OCI-LY1 (cell line): ENCODE measurements at regions not wholly inside any gene's neighbourhood (a gene's known extent, or its start where the extent isn't known, plus 50 kb on each side); places are given as distances from the start of the nearest gene placed in this dataset.

Experiments
- H2AFZ ChIP-seq: fragments of 200-600 bp; sonication (generic), shearing (Covaris generic); 2 replicates; pipeline ENCODE4 v1.6.0; 2014; ENCODE audit warnings: antibody characterized with exemption, mild to moderate bottlenecking, low read length
- H3F3A ChIP-seq: fragments of 200-600 bp; sonication (generic), shearing (Covaris generic); 2 replicates; pipeline ENCODE4 v1.6.0; 2014; ENCODE audit warnings: mild to moderate bottlenecking, antibody characterized with exemption, low read length, moderate library complexity; ENCODE audit not compliant: insufficient read depth
- H3K27ac ChIP-seq: fragments of 200-600 bp; sonication (generic); 2 replicates; pipeline ENCODE4 v1.5.1; 2014; ENCODE audit warnings: low read length, mixed run types, mild to moderate bottlenecking, low read depth; ENCODE audit not compliant: poor library complexity, severe bottlenecking
- H3K27me3 ChIP-seq: fragments of 200-600 bp; sonication (generic); 2 replicates; pipeline ENCODE4 v1.6.0; 2014; ENCODE audit warnings: antibody characterized with exemption, mild to moderate bottlenecking, low read length, moderate library complexity; ENCODE audit not compliant: insufficient read depth
- H3K36me3 ChIP-seq: fragments of 200-600 bp; sonication (generic); 2 replicates; pipeline ENCODE4 v1.6.1; 2014; ENCODE audit warnings: mild to moderate bottlenecking, antibody characterized with exemption, low read length, moderate library complexity, mixed read lengths; ENCODE audit not compliant: insufficient read depth
- H3K4me1 ChIP-seq: fragments of 200-600 bp; sonication (generic); 2 replicates; pipeline ENCODE4 v1.5.1; 2014; ENCODE audit warnings: mild to moderate bottlenecking, low read length, moderate library complexity; ENCODE audit not compliant: insufficient read depth, severe bottlenecking
- H3K4me2 ChIP-seq: fragments of 200-600 bp; sonication (generic), shearing (Covaris generic); 2 replicates; pipeline ENCODE4 v1.6.1; 2014; ENCODE audit warnings: low read length
- H3K4me3 ChIP-seq: fragments of 200-600 bp; sonication (generic); 2 replicates; pipeline ENCODE4 v1.5.1; 2014; ENCODE audit warnings: low read length, low read depth, mild to moderate bottlenecking, mixed read lengths; ENCODE audit not compliant: poor library complexity, severe bottlenecking
- H3K79me2 ChIP-seq: fragments of 200-600 bp; shearing (Covaris generic); 2 replicates; pipeline ENCODE4 v1.6.1; 2016; ENCODE audit warnings: mixed run types, low read length, mixed read lengths; ENCODE audit not compliant: insufficient read depth
- H3K9ac ChIP-seq: fragments of 200-600 bp; sonication (generic), shearing (Covaris generic); 2 replicates; pipeline ENCODE4 v1.6.1; 2014; ENCODE audit warnings: mild to moderate bottlenecking, low read length, mixed read lengths
- H3K9me2 ChIP-seq: fragments of 200-600 bp; sonication (generic), shearing (Covaris generic); 2 replicates; pipeline ENCODE4 v1.6.1; 2014; ENCODE audit warnings: low read depth, mild to moderate bottlenecking, low read length, mixed read lengths
- H3K9me3 ChIP-seq: fragments of 200-600 bp; shearing (Covaris generic); 2 replicates; pipeline ENCODE4 v1.6.1; 2014; ENCODE audit warnings: low read length, mixed read lengths
- H4K20me1 ChIP-seq: fragments of 200-600 bp; sonication (generic), shearing (Covaris generic); 2 replicates; pipeline ENCODE4 v1.6.0; 2016; ENCODE audit warnings: mild to moderate bottlenecking, low read length; ENCODE audit not compliant: insufficient read depth
- EZH2 ChIP-seq: fragments of 200-600 bp; sonication (generic), shearing (Covaris generic); IDR thresholded peaks from 2 replicates; pipeline ENCODE4 v1.8.0; 2017; ENCODE audit warnings: borderline replicate concordance, mixed run types, mild to moderate bottlenecking, antibody characterized with exemption, low read length, moderate library complexity, mixed read lengths
- TF ChIP-seq, protein P1 (sequence below): fragments of 200-600 bp; sonication (generic), shearing (Covaris generic); IDR thresholded peaks from 2 replicates; pipeline ENCODE4 v1.5.1; 2017; ENCODE audit warnings: mild to moderate bottlenecking, antibody characterized with exemption, low read length, moderate library complexity, mixed read lengths

DNA sequence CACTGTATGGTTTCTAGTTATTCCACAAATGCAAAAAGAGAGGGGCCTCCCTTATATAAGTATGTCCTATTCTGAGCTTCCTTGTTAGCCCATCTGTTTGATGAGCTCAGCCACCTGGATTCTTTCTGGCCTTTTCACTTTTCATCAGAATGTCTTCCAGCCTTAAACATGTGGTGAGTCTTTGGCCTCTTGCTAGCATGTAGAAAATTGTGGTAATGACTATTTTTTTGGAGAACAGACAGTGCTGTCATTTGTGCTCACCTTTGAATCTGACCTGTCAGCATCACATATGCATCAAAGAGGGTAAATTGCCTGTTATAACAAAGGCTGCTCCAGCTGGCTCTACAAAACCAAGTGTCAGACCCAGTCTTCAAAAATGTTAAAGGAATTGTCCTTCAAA lies 558.7 kb downstream of the RAB38 start:
- H3K4me2 ChIP-seq, result no peak overlapping the region

DNA sequence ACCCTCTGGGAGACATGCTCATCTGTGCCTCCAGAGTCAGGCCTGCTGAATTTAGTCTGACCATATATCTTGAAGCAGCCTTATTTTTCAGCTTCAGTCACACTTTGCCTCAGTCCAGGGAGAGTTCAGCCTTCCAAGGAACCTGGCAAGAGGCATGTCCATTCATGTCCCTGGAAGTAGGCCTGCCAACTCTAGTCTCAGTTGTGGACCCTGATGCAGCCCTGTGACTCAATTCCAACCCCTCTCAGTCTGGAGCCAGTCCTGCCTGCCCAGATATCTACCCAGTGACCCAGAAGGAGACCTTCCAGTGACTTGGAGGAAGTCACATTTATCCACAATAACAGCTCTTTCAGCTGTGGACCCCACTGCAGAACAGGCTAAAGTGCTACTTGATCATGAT lies 566.6 kb downstream of the TMEM135 start:
- Histone ChIP-seq H3K36me3 (no peaks in the 10 kb centered on the region), H3K27me3 (no peaks in the 10 kb centered on the region), H4K20me1 (no peaks in the 10 kb centered on the region), H3K4me1 (no peaks in the 10 kb centered on the region), H2AFZ (no peak overlapping the region), H3K4me2 (no peak overlapping the region), H3K27ac (no peak overlapping the region), H3K9me2 (no peaks in the 10 kb centered on the region), H3K9me3 (no peaks in the 10 kb centered on the region), H3K9ac (no peak overlapping the region), H3K4me3 (no peak overlapping the region), H3F3A (no peaks in the 10 kb centered on the region), H3K79me2 (no peaks in the 10 kb centered on the region)
- no peak for TF ChIP-seq EZH2
- TF ChIP-seq, protein P1, sequence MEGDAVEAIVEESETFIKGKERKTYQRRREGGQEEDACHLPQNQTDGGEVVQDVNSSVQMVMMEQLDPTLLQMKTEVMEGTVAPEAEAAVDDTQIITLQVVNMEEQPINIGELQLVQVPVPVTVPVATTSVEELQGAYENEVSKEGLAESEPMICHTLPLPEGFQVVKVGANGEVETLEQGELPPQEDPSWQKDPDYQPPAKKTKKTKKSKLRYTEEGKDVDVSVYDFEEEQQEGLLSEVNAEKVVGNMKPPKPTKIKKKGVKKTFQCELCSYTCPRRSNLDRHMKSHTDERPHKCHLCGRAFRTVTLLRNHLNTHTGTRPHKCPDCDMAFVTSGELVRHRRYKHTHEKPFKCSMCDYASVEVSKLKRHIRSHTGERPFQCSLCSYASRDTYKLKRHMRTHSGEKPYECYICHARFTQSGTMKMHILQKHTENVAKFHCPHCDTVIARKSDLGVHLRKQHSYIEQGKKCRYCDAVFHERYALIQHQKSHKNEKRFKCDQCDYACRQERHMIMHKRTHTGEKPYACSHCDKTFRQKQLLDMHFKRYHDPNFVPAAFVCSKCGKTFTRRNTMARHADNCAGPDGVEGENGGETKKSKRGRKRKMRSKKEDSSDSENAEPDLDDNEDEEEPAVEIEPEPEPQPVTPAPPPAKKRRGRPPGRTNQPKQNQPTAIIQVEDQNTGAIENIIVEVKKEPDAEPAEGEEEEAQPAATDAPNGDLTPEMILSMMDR, result no peak

More for the DNA sequence above, 558.7 kb downstream of the RAB38 start:
- H3K9me2 ChIP-seq, result no peaks in the 10 kb centered on the region
- no peaks in the 10 kb centered on the region for H3K36me3 ChIP-seq
- H3K27ac ChIP-seq, result no peak overlapping the region
- H3K4me3 ChIP-seq, result no peak overlapping the region
- H3F3A ChIP-seq, result no peaks in the 10 kb centered on the region
- H3K9me3 ChIP-seq, result no peaks in the 10 kb centered on the region
- H3K9ac ChIP-seq, result no peak overlapping the region
- H3K27me3 ChIP-seq, result no peaks in the 10 kb centered on the region
- H4K20me1 ChIP-seq, result no peaks in the 10 kb centered on the region
- no peaks in the 10 kb centered on the region for H3K79me2 ChIP-seq
- no peaks in the 10 kb centered on the region for H3K4me1 ChIP-seq
- TF ChIP-seq, protein P1, result no peak
- H2AFZ ChIP-seq, result no peak overlapping the region

DNA sequence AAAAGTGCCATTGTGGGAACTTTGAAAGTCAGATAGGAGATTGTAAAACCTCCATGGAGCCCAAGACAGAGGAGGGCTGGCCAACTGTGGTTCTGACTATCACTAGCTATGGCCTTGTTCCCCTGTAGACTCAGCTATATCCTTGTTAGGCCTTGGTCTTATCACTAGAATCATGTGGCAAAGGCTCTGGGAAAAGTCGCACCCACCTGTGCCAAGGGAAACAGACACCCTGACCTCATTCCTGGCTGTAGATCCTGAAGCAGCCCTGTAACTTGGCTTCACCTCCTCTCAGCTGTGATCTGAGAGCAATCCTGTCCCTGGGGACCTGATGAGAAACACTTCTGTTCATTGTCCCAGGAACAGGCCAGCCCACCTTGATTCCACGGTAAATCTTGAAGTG lies 566.2 kb downstream of the TMEM135 start:
- H3K36me3 ChIP-seq, result no peaks in the 10 kb centered on the region
- no peaks in the 10 kb centered on the region for H3K4me1 ChIP-seq
- H3K27me3 ChIP-seq, result no peaks in the 10 kb centered on the region
- TF ChIP-seq EZH2, result no peak
- TF ChIP-seq, protein P1, result no peak
- H3K4me2 ChIP-seq, result no peak overlapping the region
- H3K79me2 ChIP-seq, result no peaks in the 10 kb centered on the region
- no peaks in the 10 kb centered on the region for H3K9me3 ChIP-seq
- H3K9me2 ChIP-seq, result no peaks in the 10 kb centered on the region
- H3K27ac ChIP-seq, result no peak overlapping the region
- no peaks in the 10 kb centered on the region for H3F3A ChIP-seq
- no peak overlapping the region for H3K4me3 ChIP-seq
- H2AFZ ChIP-seq, result no peak overlapping the region
- H4K20me1 ChIP-seq, result no peaks in the 10 kb centered on the region
- H3K9ac ChIP-seq, result no peak overlapping the region
